ENCODE measurements at regions not wholly inside any gene's neighbourhood (a gene's known extent, or its start where the extent isn't known, plus 50 kb on each side); places are given as distances from the start of the nearest gene placed in this dataset.

GRCh38 chr4:11898796-11899195, 470.1 kb upstream of the HS3ST1 start:
- H3K36me3 ChIP-seq (ENCODE audit: control insufficient read depth in 3 of 3, insufficient read depth in 3 of 3, low read length in 3 of 3) = no peaks in the 10 kb centered on the region
- H3K4me1 ChIP-seq (ENCODE audit: control insufficient read depth in 3 of 3, insufficient read depth in 3 of 3, low read length in 3 of 3) = no peaks in the 10 kb centered on the region
- H3K27ac ChIP-seq (ENCODE audit: low read depth, low read length) = no peak overlapping the region
- H3K9ac ChIP-seq (ENCODE audit: low read depth in 1 of 3, low read length in 3 of 3) = no peak overlapping the region
- H3K9me3 ChIP-seq (ENCODE audit: control insufficient read depth in 3 of 3, low read length in 3 of 3) = no peaks in the 10 kb centered on the region
- H3K27me3 ChIP-seq (ENCODE audit: control insufficient read depth in 3 of 3, insufficient read depth in 3 of 3, low read length in 3 of 3) = no peaks in the 10 kb centered on the region
- no peak overlapping the region for H3K4me3 ChIP-seq (ENCODE audit: low read length in 3 of 3)

GRCh38 chr4:11895766-11896165, 467.1 kb upstream of the HS3ST1 start:
- no peak overlapping the region for H3K9ac ChIP-seq (ENCODE audit: low read depth in 1 of 3, low read length in 3 of 3)
- H3K27ac ChIP-seq (ENCODE audit: low read depth, low read length) = no peak overlapping the region
- H3K4me1 ChIP-seq (ENCODE audit: control insufficient read depth in 3 of 3, insufficient read depth in 3 of 3, low read length in 3 of 3) = no peaks in the 10 kb centered on the region
- H3K36me3 ChIP-seq (ENCODE audit: control insufficient read depth in 3 of 3, insufficient read depth in 3 of 3, low read length in 3 of 3) = no peaks in the 10 kb centered on the region
- no peak overlapping the region for H3K4me3 ChIP-seq (ENCODE audit: low read length in 3 of 3)
- no peaks in the 10 kb centered on the region for H3K27me3 ChIP-seq (ENCODE audit: control insufficient read depth in 3 of 3, insufficient read depth in 3 of 3, low read length in 3 of 3)
- no peaks in the 10 kb centered on the region for H3K9me3 ChIP-seq (ENCODE audit: control insufficient read depth in 3 of 3, low read length in 3 of 3)

GRCh38 chr4:11894977-11895376, 466.3 kb upstream of the HS3ST1 start:
- no peaks in the 10 kb centered on the region for H3K36me3 ChIP-seq (ENCODE audit: control insufficient read depth in 3 of 3, insufficient read depth in 3 of 3, low read length in 3 of 3)

GRCh38 chr4:11894221-11894620, 465.5 kb upstream of the HS3ST1 start:
- H3K4me1 ChIP-seq (ENCODE audit: control insufficient read depth in 3 of 3, insufficient read depth in 3 of 3, low read length in 3 of 3) = no peaks in the 10 kb centered on the region
- H3K9ac ChIP-seq (ENCODE audit: low read depth in 1 of 3, low read length in 3 of 3) = no peak overlapping the region
- H3K27ac ChIP-seq (ENCODE audit: low read depth, low read length) = no peak overlapping the region
- H3K36me3 ChIP-seq (ENCODE audit: control insufficient read depth in 3 of 3, insufficient read depth in 3 of 3, low read length in 3 of 3) = no peaks in the 10 kb centered on the region
- no peaks in the 10 kb centered on the region for H3K9me3 ChIP-seq (ENCODE audit: control insufficient read depth in 3 of 3, low read length in 3 of 3)
- no peak overlapping the region for H3K4me3 ChIP-seq (ENCODE audit: low read length in 3 of 3)
- H3K27me3 ChIP-seq (ENCODE audit: control insufficient read depth in 3 of 3, insufficient read depth in 3 of 3, low read length in 3 of 3) = no peaks in the 10 kb centered on the region

More at GRCh38 chr4:11894977-11895376, 466.3 kb upstream of the HS3ST1 start:
- Histone ChIP-seq H3K9me3 (ENCODE audit: control insufficient read depth in 3 of 3, low read length in 3 of 3) (no peaks in the 10 kb centered on the region), H3K27me3 (ENCODE audit: control insufficient read depth in 3 of 3, insufficient read depth in 3 of 3, low read length in 3 of 3) (no peaks in the 10 kb centered on the region), H3K4me3 (ENCODE audit: low read length in 3 of 3) (no peak overlapping the region), H3K9ac (ENCODE audit: low read depth in 1 of 3, low read length in 3 of 3) (no peak overlapping the region), H3K27ac (ENCODE audit: low read depth, low read length) (no peak overlapping the region), H3K4me1 (ENCODE audit: control insufficient read depth in 3 of 3, insufficient read depth in 3 of 3, low read length in 3 of 3) (no peaks in the 10 kb centered on the region)

GRCh38 chr4:11889099-11889498, 460.4 kb upstream of the HS3ST1 start:
- Histone ChIP-seq H3K9ac (ENCODE audit: low read depth in 1 of 3, low read length in 3 of 3) (no peak overlapping the region), H3K4me3 (ENCODE audit: low read length in 3 of 3) (no peak overlapping the region), H3K9me3 (ENCODE audit: control insufficient read depth in 3 of 3, low read length in 3 of 3) (no peaks in the 10 kb centered on the region), H3K36me3 (ENCODE audit: control insufficient read depth in 3 of 3, insufficient read depth in 3 of 3, low read length in 3 of 3) (no peaks in the 10 kb centered on the region), H3K27me3 (ENCODE audit: control insufficient read depth in 3 of 3, insufficient read depth in 3 of 3, low read length in 3 of 3) (no peaks in the 10 kb centered on the region), H3K27ac (ENCODE audit: low read depth, low read length) (no peak overlapping the region), H3K4me1 (ENCODE audit: control insufficient read depth in 3 of 3, insufficient read depth in 3 of 3, low read length in 3 of 3) (no peaks in the 10 kb centered on the region)

- Histone ChIP-seq H3K27me3 (ENCODE audit: control insufficient read depth in 3 of 3, insufficient read depth in 3 of 3, low read length in 3 of 3) (no peaks in the 10 kb centered on the region), H3K4me1 (ENCODE audit: control insufficient read depth in 3 of 3, insufficient read depth in 3 of 3, low read length in 3 of 3) (no peaks in the 10 kb centered on the region), H3K9me3 (ENCODE audit: control insufficient read depth in 3 of 3, low read length in 3 of 3) (no peaks in the 10 kb centered on the region), H3K4me3 (ENCODE audit: low read length in 3 of 3) (no peak overlapping the region), H3K9ac (ENCODE audit: low read depth in 1 of 3, low read length in 3 of 3) (no peak overlapping the region), H3K36me3 (ENCODE audit: control insufficient read depth in 3 of 3, insufficient read depth in 3 of 3, low read length in 3 of 3) (no peaks in the 10 kb centered on the region), H3K27ac (ENCODE audit: low read depth, low read length) (no peak overlapping the region)
These were observed 453.3 kb upstream of the HS3ST1 start for GRCh38 chr4:11881947-11882346.

GRCh38 chr4:11881364-11881763, 452.7 kb upstream of the HS3ST1 start:
- Histone ChIP-seq H3K9me3 (ENCODE audit: control insufficient read depth in 3 of 3, low read length in 3 of 3) (peaks cover 0 to under 1% (median 0%) of the 10 kb centered on the region in 3 donors), H3K36me3 (ENCODE audit: control insufficient read depth in 3 of 3, insufficient read depth in 3 of 3, low read length in 3 of 3) (no peaks in the 10 kb centered on the region), H3K27ac (ENCODE audit: low read depth, low read length) (no peak overlapping the region), H3K4me1 (ENCODE audit: control insufficient read depth in 3 of 3, insufficient read depth in 3 of 3, low read length in 3 of 3) (no peaks in the 10 kb centered on the region), H3K9ac (ENCODE audit: low read depth in 1 of 3, low read length in 3 of 3) (no peak overlapping the region), H3K27me3 (ENCODE audit: control insufficient read depth in 3 of 3, insufficient read depth in 3 of 3, low read length in 3 of 3) (no peaks in the 10 kb centered on the region), H3K4me3 (ENCODE audit: low read length in 3 of 3) (no peak overlapping the region)

- H3K36me3 ChIP-seq (ENCODE audit: control insufficient read depth in 3 of 3, insufficient read depth in 3 of 3, low read length in 3 of 3) = no peaks in the 10 kb centered on the region
- no peaks in the 10 kb centered on the region for H3K4me1 ChIP-seq (ENCODE audit: control insufficient read depth in 3 of 3, insufficient read depth in 3 of 3, low read length in 3 of 3)
- H3K27ac ChIP-seq (ENCODE audit: low read depth, low read length) = no peak overlapping the region
- peaks cover 0 to 2% (median 0%) of the 10 kb centered on the region in 3 donors for H3K9me3 ChIP-seq (ENCODE audit: control insufficient read depth in 3 of 3, low read length in 3 of 3)
- H3K4me3 ChIP-seq (ENCODE audit: low read length in 3 of 3) = no peak overlapping the region
- H3K9ac ChIP-seq (ENCODE audit: low read depth in 1 of 3, low read length in 3 of 3) = no peak overlapping the region
- no peaks in the 10 kb centered on the region for H3K27me3 ChIP-seq (ENCODE audit: control insufficient read depth in 3 of 3, insufficient read depth in 3 of 3, low read length in 3 of 3)
These were observed 449.5 kb upstream of the HS3ST1 start for GRCh38 chr4:11878241-11878640.

- no peak overlapping the region for H3K4me3 ChIP-seq (ENCODE audit: low read length in 3 of 3)
- no peaks in the 10 kb centered on the region for H3K4me1 ChIP-seq (ENCODE audit: control insufficient read depth in 3 of 3, insufficient read depth in 3 of 3, low read length in 3 of 3)
- H3K27me3 ChIP-seq (ENCODE audit: control insufficient read depth in 3 of 3, insufficient read depth in 3 of 3, low read length in 3 of 3) = no peaks in the 10 kb centered on the region
- H3K36me3 ChIP-seq (ENCODE audit: control insufficient read depth in 3 of 3, insufficient read depth in 3 of 3, low read length in 3 of 3) = no peaks in the 10 kb centered on the region
- peaks cover 0 to 2% (median 0%) of the 10 kb centered on the region in 3 donors for H3K9me3 ChIP-seq (ENCODE audit: control insufficient read depth in 3 of 3, low read length in 3 of 3)
- H3K9ac ChIP-seq (ENCODE audit: low read depth in 1 of 3, low read length in 3 of 3) = no peak overlapping the region
- no peak overlapping the region for H3K27ac ChIP-seq (ENCODE audit: low read depth, low read length)
These were observed 447.4 kb upstream of the HS3ST1 start for GRCh38 chr4:11876104-11876503.

GRCh38 chr4:11869191-11869870, 440.6 kb upstream of the HS3ST1 start:
- H3K9me3 ChIP-seq (ENCODE audit: control insufficient read depth in 3 of 3, low read length in 3 of 3) = no peaks in the 10 kb centered on the region
- no peak overlapping the region for H3K27ac ChIP-seq (ENCODE audit: low read depth, low read length)
- no peak overlapping the region for H3K9ac ChIP-seq (ENCODE audit: low read depth in 1 of 3, low read length in 3 of 3)
- no peaks in the 10 kb centered on the region for H3K4me1 ChIP-seq (ENCODE audit: control insufficient read depth in 3 of 3, insufficient read depth in 3 of 3, low read length in 3 of 3)
- H3K27me3 ChIP-seq (ENCODE audit: control insufficient read depth in 3 of 3, insufficient read depth in 3 of 3, low read length in 3 of 3) = no peaks in the 10 kb centered on the region
- H3K36me3 ChIP-seq (ENCODE audit: control insufficient read depth in 3 of 3, insufficient read depth in 3 of 3, low read length in 3 of 3) = no peaks in the 10 kb centered on the region
- H3K4me3 ChIP-seq (ENCODE audit: low read length in 3 of 3) = no peak overlapping the region

Data from skeletal muscle tissue (tissue), 3 donors.